ENCODE measurements at regions not wholly inside any gene's neighbourhood (a gene's known extent, or its start where the extent isn't known, plus 50 kb on each side); places are given as distances from the start of the nearest gene placed in this dataset.

- no peak for TF ChIP-seq TAF7 (optimal IDR thresholded peaks at IDR 0.05; ENCODE audit: borderline replicate concordance, low read depth, low read length)
- TF ChIP-seq RBBP5 (IDR thresholded peaks at IDR 0.05; ENCODE audit: borderline replicate concordance, low read depth, low read length): no peak
- no peak for TF ChIP-seq KDM1A (IDR thresholded peaks at IDR 0.05; ENCODE audit: borderline replicate concordance, low read length)
- TF ChIP-seq MAX (IDR thresholded peaks at IDR 0.05): no peak
- no peak for TF ChIP-seq TBP (IDR thresholded peaks at IDR 0.05; ENCODE audit: low read depth, low read length)
- TF ChIP-seq POLR2AphosphoS5 (IDR thresholded peaks at IDR 0.05; ENCODE audit: low read depth, low read length): no peak
- no peak overlapping the region for H3K9ac ChIP-seq (replicated peaks in 1 of 4; ENCODE audit: extremely low read depth in 1 of 4, low read depth in 3 of 4, low read length in 3 of 4)
- H4K91ac ChIP-seq (replicated peaks; ENCODE audit: insufficient read length, low read length): no peak overlapping the region
- no peak overlapping the region for H3K4ac ChIP-seq (replicated peaks; ENCODE audit: insufficient read length, low read depth, low read length)
- no peak overlapping the region for H3K14ac ChIP-seq (ENCODE audit: insufficient read length)
- H3K4me1 ChIP-seq (replicated peaks in 1 of 4; ENCODE audit: control insufficient read depth in 3 of 4, insufficient read depth in 4 of 4, low read length in 3 of 4): no peaks in the 10 kb centered on the region
- no peak overlapping the region for H2BK12ac ChIP-seq (ENCODE audit: low read depth, low read length)
- H3K18ac ChIP-seq (ENCODE audit: extremely low read depth, low read length): no peak overlapping the region
- no peak for DNase-seq (ENCODE audit: low read depth in 1 of 2, low spot score in 2 of 2)
- H2AFZ ChIP-seq (ENCODE audit: low read length): 0 out of 2 replicates have a peak overlapping the region, but pooled peaks have one; percentile 26
- no peaks in the 10 kb centered on the region for H3K23me2 ChIP-seq (ENCODE audit: low read depth, low read length)
- no peaks in the 10 kb centered on the region for H3K9me3 ChIP-seq (ENCODE audit: insufficient read depth in 2 of 2, low read depth in 1 of 2, low read length in 1 of 2)
- H3K27me3 ChIP-seq (replicated peaks in 1 of 4; ENCODE audit: control insufficient read depth in 3 of 4, extremely low read depth in 1 of 4, insufficient read depth in 3 of 4, low read length in 3 of 4): no peaks in the 10 kb centered on the region
- H2BK120ac ChIP-seq (replicated peaks; ENCODE audit: low read depth, low read length): no peak overlapping the region
- H3K4me2 ChIP-seq (ENCODE audit: insufficient read depth in 1 of 2, low read depth in 2 of 2, low read length in 2 of 2): no peak overlapping the region
- ChIA-PET POLR2A (ENCODE audit: partially characterized antibody) (no interaction called here), CTCF (ENCODE audit: partially characterized antibody) (interaction anchor here (0.7 to 1.7 kb wide), 4 partner anchors 8 to 939 kb away, joined by 3 to 5 read pairs (median 4); no protein-coding TSS in a partner anchor)
- FAIRE-seq: no peak
- H4K5ac ChIP-seq (ENCODE audit: insufficient read length, low read depth, low read length): no peak overlapping the region
- H3K79me1 ChIP-seq (ENCODE audit: low read depth, low read length): no peaks in the 10 kb centered on the region
- no peak overlapping the region for H2BK5ac ChIP-seq (ENCODE audit: low read depth, low read length)
- no peak overlapping the region for H3K56ac ChIP-seq (replicated peaks; ENCODE audit: insufficient read length, low read depth, low read length)
- H2BK20ac ChIP-seq (ENCODE audit: low read length): no peak overlapping the region
- H2AK5ac ChIP-seq (ENCODE audit: low read depth, low read length): no peak overlapping the region
- H3K23ac ChIP-seq (ENCODE audit: insufficient read length): no peak overlapping the region
- H4K8ac ChIP-seq (ENCODE audit: extremely low read depth, insufficient read depth, low read length): no peak overlapping the region
- no peaks in the 10 kb centered on the region for H4K20me1 ChIP-seq (replicated peaks in 1 of 2; ENCODE audit: control insufficient read depth in 1 of 2, insufficient read depth in 2 of 2, low read length in 2 of 2)
- no peaks in the 10 kb centered on the region for H3K36me3 ChIP-seq (ENCODE audit: control insufficient read depth in 2 of 4, insufficient read depth in 4 of 4, low read length in 3 of 4)
- H3K4me3 ChIP-seq (ENCODE audit: extremely low read depth in 1 of 4, insufficient read depth in 2 of 4, low read depth in 3 of 4, low read length in 4 of 4): no peak overlapping the region
- H3K79me2 ChIP-seq (ENCODE audit: control insufficient read depth in 1 of 2, insufficient read depth in 2 of 2, low read length in 2 of 2): no peaks in the 10 kb centered on the region
- H2BK15ac ChIP-seq (ENCODE audit: low read length): no peak overlapping the region
- no peak overlapping the region for H3K27ac ChIP-seq (ENCODE audit: low read depth, low read length)
These were observed 1136.0 kb downstream of the HACE1 start for GRCh38 chr6:103723438-103724322.

Measured in H1 (cell line).